ENCODE measurements at regions not wholly inside any gene's neighbourhood (a gene's known extent, or its start where the extent isn't known, plus 50 kb on each side); places are given as distances from the start of the nearest gene placed in this dataset.
A peak's percentile ranks its signal among the peaks of the same experiment; 100 is the strongest.

DNA sequence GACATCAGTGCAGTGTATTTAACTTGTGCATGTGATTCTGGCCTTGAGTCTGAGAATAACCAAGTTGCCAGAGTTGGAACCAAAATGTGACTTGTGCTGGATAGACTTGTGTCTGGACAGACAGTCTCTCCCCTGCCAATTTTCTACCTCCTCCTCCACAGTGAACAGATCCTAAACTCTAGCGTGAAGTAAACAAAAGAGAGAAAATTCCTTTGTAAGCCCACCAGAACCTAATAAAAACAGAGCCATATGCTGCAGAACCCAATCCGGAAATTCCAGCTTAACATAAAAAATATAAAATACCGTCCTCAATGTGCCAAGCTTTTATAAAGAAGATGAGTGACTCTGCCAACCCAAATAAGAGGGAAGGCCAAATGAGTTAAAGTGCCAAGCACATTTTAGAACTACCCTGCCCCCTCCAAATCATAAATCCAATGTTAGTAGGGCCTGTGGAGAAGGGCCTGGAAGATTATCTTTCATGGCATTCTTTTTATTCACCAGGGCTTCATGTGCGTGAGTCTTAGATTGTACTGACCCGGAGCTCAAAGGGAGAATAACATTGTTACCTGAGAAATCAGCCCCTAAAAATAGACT, 344.6 kb upstream of the PROK2 start:
- Histone ChIP-seq H3K9me3 (ENCODE audit: low read depth, low read length, poor library complexity, severe bottlenecking) (no peaks in the 10 kb centered on the region), H3K27me3 (replicated peaks; ENCODE audit: insufficient read depth, low read depth, low read length, poor library complexity) (no peaks in the 10 kb centered on the region), H3K4me1 (ENCODE audit: insufficient read depth, low read length, poor library complexity, severe bottlenecking) (no peaks in the 10 kb centered on the region), H3K4me3 (ENCODE audit: low read depth, low read length, poor library complexity, severe bottlenecking) (no peak overlapping the region), H3K27ac (ENCODE audit: low read depth, low read length, poor library complexity, severe bottlenecking) (no peak overlapping the region), H3K36me3 (ENCODE audit: insufficient read depth, low read length, poor library complexity, severe bottlenecking) (no peaks in the 10 kb centered on the region)
- CTCF ChIA-PET: no interaction called here
- DNase-seq (ENCODE audit: low spot score): peak; percentile 33
- POLR2A ChIA-PET (ENCODE audit: low non-redundant PET): no interaction called here
- intact Hi-C loops (cut with micrococcal nuclease; ENCODE audit: unreplicated experiment): no loop called here
- TF ChIP-seq EZH2 (IDR thresholded peaks at IDR 0.05; ENCODE audit: borderline replicate concordance, low read depth, low read length, poor library complexity, severe bottlenecking): no peak
- TF ChIP-seq CTCF (conservative IDR thresholded peaks at IDR 0.05; ENCODE audit: low read depth, low read length): no peak
- no TSS peak for BruUV-seq (replicated peaks)

DNA sequence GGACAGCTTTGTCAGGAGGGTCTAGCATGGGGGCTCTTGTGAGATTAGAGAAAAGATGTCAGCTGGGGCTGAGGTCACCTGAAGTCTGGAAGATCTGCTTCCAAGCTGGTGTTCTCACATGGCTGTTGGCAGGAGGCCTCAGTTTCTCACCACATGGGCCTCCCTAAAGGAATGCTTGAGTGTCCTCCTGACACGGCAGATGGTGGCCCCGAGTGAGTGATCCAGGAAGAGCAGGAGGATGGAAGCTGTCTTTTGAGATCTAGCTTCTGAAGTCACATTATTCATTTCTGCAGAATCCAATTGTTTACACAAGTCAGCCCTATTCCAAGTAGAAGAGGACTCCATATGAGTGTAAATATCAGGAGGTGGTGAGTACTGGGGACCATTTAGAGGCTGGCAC, 344.0 kb upstream of the PROK2 start:
- TF ChIP-seq CTCF (conservative IDR thresholded peaks at IDR 0.05; ENCODE audit: low read depth, low read length) (no peak), EZH2 (IDR thresholded peaks at IDR 0.05; ENCODE audit: borderline replicate concordance, low read depth, low read length, poor library complexity, severe bottlenecking) (no peak)
- intact Hi-C loops (cut with micrococcal nuclease; ENCODE audit: unreplicated experiment): no loop called here
- POLR2A ChIA-PET (ENCODE audit: low non-redundant PET): no interaction called here
- CTCF ChIA-PET: no interaction called here
- no TSS peak for BruUV-seq (replicated peaks)
- no peak overlapping the region for H3K4me3 ChIP-seq (ENCODE audit: low read depth, low read length, poor library complexity, severe bottlenecking)
- H3K9me3 ChIP-seq (ENCODE audit: low read depth, low read length, poor library complexity, severe bottlenecking): no peaks in the 10 kb centered on the region
- H3K36me3 ChIP-seq (ENCODE audit: insufficient read depth, low read length, poor library complexity, severe bottlenecking): no peaks in the 10 kb centered on the region
- no peak for DNase-seq (ENCODE audit: low spot score)
- H3K27me3 ChIP-seq (replicated peaks; ENCODE audit: insufficient read depth, low read depth, low read length, poor library complexity): no peaks in the 10 kb centered on the region
- no peaks in the 10 kb centered on the region for H3K4me1 ChIP-seq (ENCODE audit: insufficient read depth, low read length, poor library complexity, severe bottlenecking)
- H3K27ac ChIP-seq (ENCODE audit: low read depth, low read length, poor library complexity, severe bottlenecking): no peak overlapping the region

- Histone ChIP-seq H3K36me3 (ENCODE audit: insufficient read depth, low read length, poor library complexity, severe bottlenecking) (no peaks in the 10 kb centered on the region), H3K9me3 (ENCODE audit: low read depth, low read length, poor library complexity, severe bottlenecking) (no peaks in the 10 kb centered on the region), H3K27me3 (replicated peaks; ENCODE audit: insufficient read depth, low read depth, low read length, poor library complexity) (no peaks in the 10 kb centered on the region), H3K27ac (ENCODE audit: low read depth, low read length, poor library complexity, severe bottlenecking) (no peak overlapping the region), H3K4me3 (ENCODE audit: low read depth, low read length, poor library complexity, severe bottlenecking) (no peak overlapping the region), H3K4me1 (ENCODE audit: insufficient read depth, low read length, poor library complexity, severe bottlenecking) (no peaks in the 10 kb centered on the region)
- ChIA-PET POLR2A (ENCODE audit: low non-redundant PET) (no interaction called here), CTCF (no interaction called here)
- TF ChIP-seq EZH2 (IDR thresholded peaks at IDR 0.05; ENCODE audit: borderline replicate concordance, low read depth, low read length, poor library complexity, severe bottlenecking) (no peak), CTCF (conservative IDR thresholded peaks at IDR 0.05; ENCODE audit: low read depth, low read length) (no peak)
- intact Hi-C loops (cut with micrococcal nuclease; ENCODE audit: unreplicated experiment): no loop called here
- BruUV-seq (replicated peaks): no TSS peak
- no peak for DNase-seq (ENCODE audit: low spot score)
Observed at GRCh38 chr3:72127844-72128243, 342.9 kb upstream of the PROK2 start.
